K562 (cell line): ENCODE measurements at regions not wholly inside any gene's neighbourhood (a gene's known extent, or its start where the extent isn't known, plus 50 kb on each side); places are given as distances from the start of the nearest gene placed in this dataset.

Experiments
- ATAC-seq: fragments of 200-7000 bp; cut with Tn5 transposase; 3 replicates; pipeline ENCODE4 v1.9.1; 2020; ENCODE audit warnings: moderate library complexity
- BruUV-seq: library from RNA; stranded (reverse); fragments of 400-500 nt; replicated peaks from 2 replicates; lab custom pipeline; 2021; lab: Mats Ljungman, UMichigan
- CTCF ChIA-PET: fragments of 300-600 bp; formaldehyde crosslinking; extraction: SDS; loops from one replicate; lab custom pipeline; 2021; ENCODE audit warnings: low intra/inter-chr PET ratio; lab: Yijun Ruan, JAX
- POLR2A ChIA-PET: fragments of 300-600, 350-650 bp; sonication (Branson Sonifier 250); formaldehyde crosslinking; extraction: SDS; loops from one replicate; lab custom pipeline; 2021; ENCODE audit warnings: antibody characterized with exemption, inconsistent platforms; lab: Yijun Ruan, JAX
- DNase-seq, 4 experiments: peaks; one replicate each; pipeline versions ENCODE4 v3.0.0 to v3.0.0-alpha.2; 2011 to 2018; ENCODE audit warnings: low spot score in 3 of 4, mixed read lengths in 3 of 4; ENCODE audit errors: extremely low read depth in 1 of 4
- FAIRE-seq: peaks from 2 replicates; lab custom pipeline; 2011; peaks lifted over from hg19 to GRCh38; lab: Jason Lieb, UNC
- H2AFZ ChIP-seq: 2 replicates; pipeline ENCODE4 v1.6.0; 2011; ENCODE audit warnings: low read depth, low read length, control low read depth, inconsistent platforms
- H3K27ac ChIP-seq: fragments of 200-600 bp; 3 replicates; pipeline ENCODE4 v1.8.0; 2011; ENCODE audit warnings: low read depth, mild to moderate bottlenecking, control low read depth, inconsistent platforms, low read length, moderate library complexity, mixed read lengths; ENCODE audit errors: extremely low read depth
- H3K27me3 ChIP-seq, 2 experiments: fragments of 300-600 bp in 1 of 2; 2 replicates in 1 of 2; 3 replicates in 1 of 2; pipeline versions ENCODE4 v1.6.0 to v1.8.0; 2011; ENCODE audit warnings: inconsistent platforms in 2 of 2, low read length in 2 of 2, mild to moderate bottlenecking in 1 of 2, mixed read lengths in 1 of 2, moderate library complexity in 1 of 2; ENCODE audit not compliant: control insufficient read depth in 2 of 2, insufficient read depth in 2 of 2
- H3K36me3 ChIP-seq: fragments of 300-600 bp; 3 replicates; pipeline ENCODE4 v1.8.0; 2011; ENCODE audit warnings: mild to moderate bottlenecking, low read length, inconsistent platforms; ENCODE audit not compliant: control insufficient read depth, insufficient read depth
- H3K4me1 ChIP-seq, 2 experiments: fragments of 200-600 bp in 1 of 2; replicated peaks in 1 of 2; 2 replicates in 1 of 2; 3 replicates in 1 of 2; pipeline versions ENCODE4 v1.5.1 to v1.8.0; 2011; ENCODE audit warnings: inconsistent platforms in 2 of 2, low read length in 2 of 2, mild to moderate bottlenecking in 1 of 2, mixed read lengths in 1 of 2, moderate library complexity in 1 of 2; ENCODE audit not compliant: control insufficient read depth in 2 of 2, insufficient read depth in 2 of 2
- H3K4me2 ChIP-seq: 2 replicates; pipeline ENCODE4 v1.6.1; 2011; ENCODE audit warnings: low read length, control low read depth, inconsistent platforms, mixed read lengths; ENCODE audit not compliant: insufficient read depth
- H3K4me3 ChIP-seq: fragments of 200-600 bp; sonication (generic), shearing (Covaris generic); 2 replicates; pipeline ENCODE4 v1.5.1; 2016; ENCODE audit warnings: control low read depth, inconsistent platforms
- H3K79me2 ChIP-seq: fragments of 200-600 bp; 3 replicates; pipeline ENCODE4 v1.8.0; 2011; ENCODE audit warnings: low read length, inconsistent platforms; ENCODE audit not compliant: control insufficient read depth, insufficient read depth
- H3K9ac ChIP-seq, 2 experiments: 2 replicates each; pipeline versions ENCODE4 v1.6.0 to v1.6.1; 2011; ENCODE audit warnings: low read depth in 2 of 2, low read length in 2 of 2, control low read depth in 1 of 2, inconsistent platforms in 1 of 2, mild to moderate bottlenecking in 1 of 2, mixed read lengths in 1 of 2; ENCODE audit not compliant: insufficient read depth in 1 of 2
- H3K9me1 ChIP-seq: one replicate; pipeline ENCODE4 v1.6.0; 2011; ENCODE audit warnings: inconsistent platforms, mild to moderate bottlenecking, low read length, moderate library complexity; ENCODE audit not compliant: control insufficient read depth, insufficient read depth
- H3K9me3 ChIP-seq: replicated peaks from 2 replicates; pipeline ENCODE4 v1.5.1; 2011; ENCODE audit warnings: low read depth, low read length, inconsistent platforms; ENCODE audit not compliant: control insufficient read depth, insufficient read depth
- H4K20me1 ChIP-seq: replicated peaks from 2 replicates; pipeline ENCODE4 v1.6.1; 2011; ENCODE audit warnings: low read length, inconsistent platforms, mixed read lengths; ENCODE audit not compliant: control insufficient read depth, insufficient read depth
- C11orf30 ChIP-seq: fragments of 450-650 bp; IDR thresholded peaks from 2 replicates; pipeline ENCODE4 v1.6.1; 2016; ENCODE audit warnings: low read depth, mild to moderate bottlenecking
- FOS ChIP-seq: IDR thresholded peaks from 3 replicates; pipeline ENCODE4 v1.6.1; 2011; ENCODE audit not compliant: insufficient read length; ENCODE audit errors: extremely low read depth
- GATA2 ChIP-seq: sonication (generic); formaldehyde crosslinking; IDR thresholded peaks from 2 replicates; pipeline ENCODE4 v1.4.0; 2020; ENCODE audit warnings: mild to moderate bottlenecking, missing genetic modification reagents
- RUNX1 ChIP-seq: sonication (generic); IDR thresholded peaks from 2 replicates; pipeline ENCODE4 v1.6.1; 2016; ENCODE audit warnings: antibody characterized with exemption, low read depth
- TAF7 ChIP-seq: fragments of 450-650 bp; IDR thresholded peaks from 2 replicates; pipeline ENCODE4 v1.6.1; 2016; ENCODE audit warnings: missing genetic modification characterization, missing compliant biosample characterization
- ZNF395 ChIP-seq: fragments of 200-800 bp; sonication (Bioruptor generic); IDR thresholded peaks from 2 replicates; pipeline ENCODE4 v1.6.1; 2017; ENCODE audit warnings: missing genetic modification characterization, missing compliant biosample characterization
- ZNF76 ChIP-seq: fragments of 250-450 bp; sonication (Bioruptor Pico); IDR thresholded peaks from 2 replicates; pipeline ENCODE4 v1.4.0; 2020; ENCODE audit warnings: mild to moderate bottlenecking, moderate library complexity, borderline replicate concordance
- WGBS: fragments of 100-300 bp; shearing (Covaris generic); methylation state at CpG from one replicate; pipeline ENCODE4 v1.1.6; 2016; ENCODE audit warnings: low coverage, mixed read lengths; ENCODE audit not compliant: insufficient coverage; ENCODE audit errors: missing lambda C conversion rate; 5-methylcytosine and 5-hydroxymethylcytosine counted together
- in situ Hi-C: fragments of 300-500 bp; cut with MboI; formaldehyde crosslinking; loops from 4 replicates; pipeline ENCODE4 v1.15.0; 2018; ENCODE audit warnings: inconsistent platforms, mixed read lengths
- intact Hi-C: fragments of 100-400 bp; cut with micrococcal nuclease; formaldehyde crosslinking; loops from 2 replicates; pipeline ENCODE4 v1.14.2; 2022

- TF ChIP-seq RUNX1, result no peak
- no peak for TF ChIP-seq ZNF395 (CRISPR knock-in tag)
- TF ChIP-seq ZNF76 (CRISPR knock-in tag), result no peak
- no peak for TF ChIP-seq GATA2 (CRISPR knock-in tag)
- TF ChIP-seq TAF7, result no peak
- TF ChIP-seq C11orf30, result no peak
- TF ChIP-seq FOS, result no peak
- no peak for ATAC-seq
- POLR2A ChIA-PET, result interaction anchor here (0.6 to 1.3 kb wide), 2 partner anchors 13 to 248 kb away, joined by 3 read pairs; no protein-coding TSS in a partner anchor
- Histone ChIP-seq H3K4me3 (no peak overlapping the region), H3K9ac (no peak overlapping the region), H3K79me2 (no peaks in the 10 kb centered on the region), H3K4me2 (no peak overlapping the region), H3K27ac (no peak overlapping the region), H3K4me1 (no peaks in the 10 kb centered on the region), H2AFZ (no peak overlapping the region), H3K9me3 (no peaks in the 10 kb centered on the region), H3K27me3 (peaks cover 0 to 7% of the 10 kb centered on the region in 2 experiments; a peak in 1 of 5 replicates), H3K9me1 (no peaks in the 10 kb centered on the region), H4K20me1 (no peaks in the 10 kb centered on the region; the same call in 1 of the 2 replicates), H3K36me3 (no peaks in the 10 kb centered on the region)
- 0% methylated on average over 8 of the region's 8 CpGs for WGBS
- no peak for FAIRE-seq
- DNase-seq, result no peak
- no TSS peak for BruUV-seq
- CTCF ChIA-PET, result no interaction called here
- in situ Hi-C loops, result no loop called here
- intact Hi-C loops, result no loop called here
Measured at GRCh38 chr1:37347104-37347649, 127.2 kb upstream of the ZC3H12A start.
